ENCODE measurements at regions not wholly inside any gene's neighbourhood (a gene's known extent, or its start where the extent isn't known, plus 50 kb on each side); places are given as distances from the start of the nearest gene placed in this dataset.

DNA sequence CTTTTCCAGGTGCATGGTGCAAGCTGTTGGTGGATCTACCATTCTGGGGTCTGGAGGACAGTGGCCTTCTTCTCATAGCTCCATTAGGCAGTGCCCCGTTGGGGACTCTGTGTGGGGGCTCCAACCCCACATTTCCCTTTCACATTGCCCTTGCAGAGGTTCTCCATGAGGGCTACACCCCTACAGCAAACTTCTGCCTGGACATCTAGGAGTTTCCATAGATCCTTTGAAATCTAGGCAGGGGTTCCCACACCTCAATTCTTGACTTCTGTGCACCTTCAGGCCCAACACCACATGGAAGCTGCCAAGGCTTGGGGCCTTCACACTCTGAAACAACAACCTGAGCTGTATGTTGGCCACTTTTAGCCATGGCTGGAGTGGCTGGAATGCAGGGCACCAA lies 282.8 kb upstream of the SASH1 start:
- no peak overlapping the region for H3K9ac ChIP-seq (ENCODE audit: low read depth in 1 of 2, low read length in 2 of 2)
- H3K36me3 ChIP-seq (ENCODE audit: control insufficient read depth in 2 of 2, insufficient read depth in 2 of 2, low read length in 2 of 2): no peaks in the 10 kb centered on the region
- H3K4me1 ChIP-seq (ENCODE audit: control insufficient read depth in 2 of 2, insufficient read depth in 2 of 2, low read length in 2 of 2): no peaks in the 10 kb centered on the region
- no peaks in the 10 kb centered on the region for H3K27me3 ChIP-seq (ENCODE audit: control insufficient read depth in 2 of 2, insufficient read depth in 2 of 2, low read length in 2 of 2)
- no peak overlapping the region for H3K4me3 ChIP-seq (ENCODE audit: low read length in 2 of 2)
- H3K9me3 ChIP-seq (ENCODE audit: control insufficient read depth in 2 of 2, low read length in 2 of 2): no peaks in the 10 kb centered on the region
- H3K27ac ChIP-seq (ENCODE audit: low read depth in 2 of 2, low read length in 2 of 2): no peak overlapping the region

DNA sequence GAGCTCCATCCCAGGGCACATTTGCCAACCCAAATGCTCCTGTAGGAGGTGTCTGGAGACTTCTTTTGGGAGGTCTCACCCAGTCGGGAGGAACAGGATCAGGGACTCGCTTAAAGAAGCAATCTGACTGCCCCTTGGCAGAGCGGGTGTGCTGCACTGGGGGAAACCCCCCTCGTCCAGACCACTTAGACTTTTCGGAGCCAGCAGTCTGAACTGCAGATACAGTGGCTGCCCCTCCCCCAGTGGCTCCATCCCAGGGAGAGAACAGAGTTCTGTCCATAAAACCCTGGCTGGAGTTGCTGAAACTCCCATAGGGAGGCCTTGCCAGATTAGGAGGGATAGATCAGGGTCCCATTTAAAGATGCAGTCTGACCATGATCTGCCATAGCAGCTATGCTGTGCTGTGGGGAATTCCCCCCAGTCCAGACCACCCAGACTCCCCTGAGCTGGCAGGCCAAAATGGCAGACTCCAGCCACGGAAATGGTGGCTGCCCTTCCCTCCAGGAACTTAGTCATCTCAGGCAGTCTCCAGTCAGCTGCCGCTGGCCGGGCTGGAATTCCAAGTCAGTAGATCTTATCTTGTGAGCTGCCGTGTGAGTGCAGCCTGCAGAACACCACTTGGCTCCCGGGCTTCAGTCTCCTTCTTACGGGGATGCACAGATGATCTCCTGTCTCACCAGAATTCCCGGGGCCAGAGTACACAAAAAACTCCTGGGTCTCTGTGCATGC lies 278.1 kb upstream of the SASH1 start:
- Histone ChIP-seq H3K36me3 (ENCODE audit: control insufficient read depth in 2 of 2, insufficient read depth in 2 of 2, low read length in 2 of 2) (no peaks in the 10 kb centered on the region), H3K4me1 (ENCODE audit: control insufficient read depth in 2 of 2, insufficient read depth in 2 of 2, low read length in 2 of 2) (no peaks in the 10 kb centered on the region)

GRCh38 chr6:148068437-148069061 lies 274.1 kb upstream of the SASH1 start:
- no peak overlapping the region for H3K4me3 ChIP-seq (ENCODE audit: low read length in 2 of 2)

More for the DNA sequence above, 278.1 kb upstream of the SASH1 start:
- Histone ChIP-seq H3K9ac (ENCODE audit: low read depth in 1 of 2, low read length in 2 of 2) (no peak overlapping the region), H3K9me3 (ENCODE audit: control insufficient read depth in 2 of 2, low read length in 2 of 2) (no peaks in the 10 kb centered on the region), H3K27me3 (ENCODE audit: control insufficient read depth in 2 of 2, insufficient read depth in 2 of 2, low read length in 2 of 2) (no peaks in the 10 kb centered on the region), H3K27ac (ENCODE audit: low read depth in 2 of 2, low read length in 2 of 2) (no peak overlapping the region), H3K4me3 (ENCODE audit: low read length in 2 of 2) (no peak overlapping the region)

GRCh38 chr6:148069256-148069655 lies 273.4 kb upstream of the SASH1 start:
- Histone ChIP-seq H3K4me3 (ENCODE audit: low read length in 2 of 2) (no peak overlapping the region), H3K9me3 (ENCODE audit: control insufficient read depth in 2 of 2, low read length in 2 of 2) (no peaks in the 10 kb centered on the region), H3K36me3 (ENCODE audit: control insufficient read depth in 2 of 2, insufficient read depth in 2 of 2, low read length in 2 of 2) (no peaks in the 10 kb centered on the region), H3K27ac (ENCODE audit: low read depth in 2 of 2, low read length in 2 of 2) (no peak overlapping the region), H3K27me3 (ENCODE audit: control insufficient read depth in 2 of 2, insufficient read depth in 2 of 2, low read length in 2 of 2) (no peaks in the 10 kb centered on the region), H3K4me1 (ENCODE audit: control insufficient read depth in 2 of 2, insufficient read depth in 2 of 2, low read length in 2 of 2) (no peaks in the 10 kb centered on the region), H3K9ac (ENCODE audit: low read depth in 1 of 2, low read length in 2 of 2) (no peak overlapping the region)

More at GRCh38 chr6:148068437-148069061, 274.1 kb upstream of the SASH1 start:
- Histone ChIP-seq H3K9ac (ENCODE audit: low read depth in 1 of 2, low read length in 2 of 2) (no peak overlapping the region), H3K36me3 (ENCODE audit: control insufficient read depth in 2 of 2, insufficient read depth in 2 of 2, low read length in 2 of 2) (no peaks in the 10 kb centered on the region), H3K27ac (ENCODE audit: low read depth in 2 of 2, low read length in 2 of 2) (no peak overlapping the region), H3K9me3 (ENCODE audit: control insufficient read depth in 2 of 2, low read length in 2 of 2) (no peaks in the 10 kb centered on the region), H3K4me1 (ENCODE audit: control insufficient read depth in 2 of 2, insufficient read depth in 2 of 2, low read length in 2 of 2) (no peaks in the 10 kb centered on the region), H3K27me3 (ENCODE audit: control insufficient read depth in 2 of 2, insufficient read depth in 2 of 2, low read length in 2 of 2) (no peaks in the 10 kb centered on the region)

DNA sequence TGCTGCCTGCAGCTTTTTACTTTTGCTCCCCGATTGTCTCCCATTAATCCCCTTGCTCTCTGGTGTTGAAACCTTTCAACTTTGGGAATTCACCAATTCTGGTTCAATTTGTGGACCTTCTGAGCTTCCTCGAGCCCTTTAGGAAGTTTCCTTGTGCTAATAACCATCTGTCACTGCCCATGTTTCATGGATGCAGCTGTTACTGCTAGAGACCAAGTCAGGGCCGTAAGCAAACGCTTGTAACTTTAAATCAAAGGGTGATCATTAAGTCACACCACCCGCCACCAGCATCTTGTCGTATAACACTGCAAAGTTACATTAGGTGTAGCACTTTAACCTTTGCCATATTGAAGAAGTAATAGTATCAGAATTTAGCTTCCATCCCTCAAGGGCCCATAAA lies 268.3 kb upstream of the SASH1 start:
- no peaks in the 10 kb centered on the region for H3K27me3 ChIP-seq (ENCODE audit: control insufficient read depth in 2 of 2, insufficient read depth in 2 of 2, low read length in 2 of 2)
- H3K27ac ChIP-seq (ENCODE audit: low read depth in 2 of 2, low read length in 2 of 2): no peak overlapping the region
- H3K9me3 ChIP-seq (ENCODE audit: control insufficient read depth in 2 of 2, low read length in 2 of 2): no peaks in the 10 kb centered on the region
- no peak overlapping the region for H3K4me3 ChIP-seq (ENCODE audit: low read length in 2 of 2)
- H3K36me3 ChIP-seq (ENCODE audit: control insufficient read depth in 2 of 2, insufficient read depth in 2 of 2, low read length in 2 of 2): no peaks in the 10 kb centered on the region
- H3K9ac ChIP-seq (ENCODE audit: low read depth in 1 of 2, low read length in 2 of 2): no peak overlapping the region
- no peaks in the 10 kb centered on the region for H3K4me1 ChIP-seq (ENCODE audit: control insufficient read depth in 2 of 2, insufficient read depth in 2 of 2, low read length in 2 of 2)

DNA sequence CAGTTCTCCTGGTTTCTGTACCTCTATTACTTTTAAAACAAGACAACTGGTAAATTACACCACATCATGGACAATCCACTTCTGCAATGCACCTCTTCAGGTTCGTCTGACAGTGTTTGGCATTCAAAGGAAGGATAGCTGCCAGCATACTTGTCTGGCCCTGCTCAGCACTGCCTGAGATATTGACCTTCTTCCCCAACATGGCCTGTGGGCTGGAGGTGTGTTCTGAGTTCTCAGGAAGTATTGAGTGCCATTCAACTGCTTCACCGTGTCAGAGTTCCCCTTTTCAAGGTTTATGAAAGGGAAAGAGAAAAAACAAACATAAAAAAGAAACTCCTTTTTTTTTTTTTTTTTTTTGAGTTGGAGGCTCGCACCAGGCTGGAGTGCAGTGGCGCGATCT lies 267.9 kb upstream of the SASH1 start:
- no peak overlapping the region for H3K4me3 ChIP-seq (ENCODE audit: low read length in 2 of 2)
- H3K4me1 ChIP-seq (ENCODE audit: control insufficient read depth in 2 of 2, insufficient read depth in 2 of 2, low read length in 2 of 2): no peaks in the 10 kb centered on the region
- H3K36me3 ChIP-seq (ENCODE audit: control insufficient read depth in 2 of 2, insufficient read depth in 2 of 2, low read length in 2 of 2): no peaks in the 10 kb centered on the region
- H3K9ac ChIP-seq (ENCODE audit: low read depth in 1 of 2, low read length in 2 of 2): no peak overlapping the region
- H3K9me3 ChIP-seq (ENCODE audit: control insufficient read depth in 2 of 2, low read length in 2 of 2): no peaks in the 10 kb centered on the region
- H3K27ac ChIP-seq (ENCODE audit: low read depth in 2 of 2, low read length in 2 of 2): no peak overlapping the region
- H3K27me3 ChIP-seq (ENCODE audit: control insufficient read depth in 2 of 2, insufficient read depth in 2 of 2, low read length in 2 of 2): no peaks in the 10 kb centered on the region

- H3K4me3 ChIP-seq (ENCODE audit: low read length in 2 of 2): no peak overlapping the region
- no peaks in the 10 kb centered on the region for H3K27me3 ChIP-seq (ENCODE audit: control insufficient read depth in 2 of 2, insufficient read depth in 2 of 2, low read length in 2 of 2)
- H3K9me3 ChIP-seq (ENCODE audit: control insufficient read depth in 2 of 2, low read length in 2 of 2): no peaks in the 10 kb centered on the region
- H3K4me1 ChIP-seq (ENCODE audit: control insufficient read depth in 2 of 2, insufficient read depth in 2 of 2, low read length in 2 of 2): no peaks in the 10 kb centered on the region
- no peaks in the 10 kb centered on the region for H3K36me3 ChIP-seq (ENCODE audit: control insufficient read depth in 2 of 2, insufficient read depth in 2 of 2, low read length in 2 of 2)
- no peak overlapping the region for H3K27ac ChIP-seq (ENCODE audit: low read depth in 2 of 2, low read length in 2 of 2)
- no peak overlapping the region for H3K9ac ChIP-seq (ENCODE audit: low read depth in 1 of 2, low read length in 2 of 2)
Observed at GRCh38 chr6:148075352-148075751, 267.3 kb upstream of the SASH1 start.

DNA sequence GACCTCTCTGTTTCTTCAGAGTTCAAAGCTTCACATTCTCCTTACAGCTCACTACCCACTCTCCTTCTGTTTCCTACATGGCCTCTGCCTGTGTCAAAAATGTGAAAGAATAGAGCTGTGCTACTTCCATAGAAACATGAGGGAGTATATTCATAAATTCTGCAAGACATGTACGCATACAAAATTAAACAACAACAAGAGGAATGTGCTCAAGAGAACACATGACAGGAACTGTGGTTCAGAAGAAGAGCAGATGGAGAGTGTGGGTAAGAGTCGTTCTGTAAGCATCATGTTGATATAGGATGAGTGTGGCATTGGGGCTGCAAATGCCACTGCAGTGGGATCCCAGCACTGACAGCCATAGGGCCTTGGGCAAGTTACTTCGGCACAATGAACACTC lies 266.6 kb upstream of the SASH1 start:
- Histone ChIP-seq H3K36me3 (ENCODE audit: control insufficient read depth in 2 of 2, insufficient read depth in 2 of 2, low read length in 2 of 2) (no peaks in the 10 kb centered on the region), H3K27ac (ENCODE audit: low read depth in 2 of 2, low read length in 2 of 2) (no peak overlapping the region), H3K27me3 (ENCODE audit: control insufficient read depth in 2 of 2, insufficient read depth in 2 of 2, low read length in 2 of 2) (no peaks in the 10 kb centered on the region), H3K4me1 (ENCODE audit: control insufficient read depth in 2 of 2, insufficient read depth in 2 of 2, low read length in 2 of 2) (no peaks in the 10 kb centered on the region), H3K9ac (ENCODE audit: low read depth in 1 of 2, low read length in 2 of 2) (no peak overlapping the region), H3K4me3 (ENCODE audit: low read length in 2 of 2) (no peak overlapping the region), H3K9me3 (ENCODE audit: control insufficient read depth in 2 of 2, low read length in 2 of 2) (no peaks in the 10 kb centered on the region)

GRCh38 chr6:148080315-148080714 lies 262.3 kb upstream of the SASH1 start:
- no peaks in the 10 kb centered on the region for H3K4me1 ChIP-seq (ENCODE audit: control insufficient read depth in 2 of 2, insufficient read depth in 2 of 2, low read length in 2 of 2)
- no peak overlapping the region for H3K27ac ChIP-seq (ENCODE audit: low read depth in 2 of 2, low read length in 2 of 2)
- no peak overlapping the region for H3K9ac ChIP-seq (ENCODE audit: low read depth in 1 of 2, low read length in 2 of 2)
- no peaks in the 10 kb centered on the region for H3K36me3 ChIP-seq (ENCODE audit: control insufficient read depth in 2 of 2, insufficient read depth in 2 of 2, low read length in 2 of 2)
- no peak overlapping the region for H3K4me3 ChIP-seq (ENCODE audit: low read length in 2 of 2)
- no peaks in the 10 kb centered on the region for H3K27me3 ChIP-seq (ENCODE audit: control insufficient read depth in 2 of 2, insufficient read depth in 2 of 2, low read length in 2 of 2)
- no peaks in the 10 kb centered on the region for H3K9me3 ChIP-seq (ENCODE audit: control insufficient read depth in 2 of 2, low read length in 2 of 2)

- Histone ChIP-seq H3K27me3 (ENCODE audit: control insufficient read depth in 2 of 2, insufficient read depth in 2 of 2, low read length in 2 of 2) (no peaks in the 10 kb centered on the region), H3K36me3 (ENCODE audit: control insufficient read depth in 2 of 2, insufficient read depth in 2 of 2, low read length in 2 of 2) (no peaks in the 10 kb centered on the region), H3K9ac (ENCODE audit: low read depth in 1 of 2, low read length in 2 of 2) (no peak overlapping the region), H3K9me3 (ENCODE audit: control insufficient read depth in 2 of 2, low read length in 2 of 2) (no peaks in the 10 kb centered on the region), H3K27ac (ENCODE audit: low read depth in 2 of 2, low read length in 2 of 2) (no peak overlapping the region), H3K4me1 (ENCODE audit: control insufficient read depth in 2 of 2, insufficient read depth in 2 of 2, low read length in 2 of 2) (no peaks in the 10 kb centered on the region), H3K4me3 (ENCODE audit: low read length in 2 of 2) (no peak overlapping the region)
Observed at GRCh38 chr6:148081076-148081475, 261.6 kb upstream of the SASH1 start.
